ENCODE measurements at regions not wholly inside any gene's neighbourhood (a gene's known extent, or its start where the extent isn't known, plus 50 kb on each side); places are given as distances from the start of the nearest gene placed in this dataset.

GRCh38 chr3:147191795-147192385 is 214.5 kb downstream of the ZIC4 start:
- 81 to 82% methylated on average over 2 of the region's 2 CpGs for WGBS, 2 experiments (ENCODE audit: low coverage in 1 of 2, low lambda C conversion rate in 2 of 2, missing lambda C conversion rate in 2 of 2)
- Histone ChIP-seq H3K79me2 (ENCODE audit: insufficient read depth) (no peaks in the 10 kb centered on the region), H3K27me3 (replicated peaks; ENCODE audit: insufficient read depth) (no peaks in the 10 kb centered on the region), H3K9ac (no peak overlapping the region), H3K4me3 (no peak overlapping the region), H3K4me1 (ENCODE audit: insufficient read depth) (peaks cover 16% of the 10 kb centered on the region), H3F3A (ENCODE audit: insufficient read depth) (peaks cover 13% of the 10 kb centered on the region; the same call in 1 of the 2 replicates), H3K9me2 (ENCODE audit: insufficient read depth) (no peaks in the 10 kb centered on the region), H3K4me2 (ENCODE audit: unreplicated experiment) (no peak overlapping the region), H3K27ac (no peak overlapping the region), H2AFZ (peak overlapping the region; percentile 44; the same call in 1 of the 2 replicates), H3K36me3 (ENCODE audit: low read depth) (no peaks in the 10 kb centered on the region), H3K9me3 (ENCODE audit: low read depth) (no peaks in the 10 kb centered on the region), H4K20me1 (ENCODE audit: insufficient read depth) (no peaks in the 10 kb centered on the region)
- in situ Hi-C loops (cut with MboI) = loop anchor here (10.0 kb wide), 1 partner anchor 367 kb away; no protein-coding TSS in a partner anchor
- TF ChIP-seq EZH2 (IDR thresholded peaks at IDR 0.05; ENCODE audit: insufficient read depth, poor library complexity, severe bottlenecking) = no peak
- no peak for TF ChIP-seq EZH2phosphoT487 (IDR thresholded peaks at IDR 0.05; ENCODE audit: insufficient read depth, low read depth)
- DNase-seq = peak; percentile 68

GRCh38 chr3:147189016-147189415 is 217.3 kb downstream of the ZIC4 start:
- Histone ChIP-seq H3K36me3 (ENCODE audit: low read depth) (no peaks in the 10 kb centered on the region), H3K79me2 (ENCODE audit: insufficient read depth) (no peaks in the 10 kb centered on the region), H4K20me1 (ENCODE audit: insufficient read depth) (no peaks in the 10 kb centered on the region), H2AFZ (peak overlapping the region; percentile 54), H3K4me1 (ENCODE audit: insufficient read depth) (peaks cover 7% of the 10 kb centered on the region; the same call in 1 of the 2 replicates), H3K27me3 (replicated peaks; ENCODE audit: insufficient read depth) (no peaks in the 10 kb centered on the region), H3F3A (ENCODE audit: insufficient read depth) (peaks cover 8% of the 10 kb centered on the region; the same call in 1 of the 2 replicates), H3K9ac (no peak overlapping the region), H3K4me2 (ENCODE audit: unreplicated experiment) (no peak overlapping the region), H3K27ac (no peak overlapping the region), H3K9me2 (ENCODE audit: insufficient read depth) (no peaks in the 10 kb centered on the region), H3K4me3 (no peak overlapping the region), H3K9me3 (ENCODE audit: low read depth) (no peaks in the 10 kb centered on the region)
- TF ChIP-seq EZH2phosphoT487 (IDR thresholded peaks at IDR 0.05; ENCODE audit: insufficient read depth, low read depth) (no peak), EZH2 (IDR thresholded peaks at IDR 0.05; ENCODE audit: insufficient read depth, poor library complexity, severe bottlenecking) (no peak)
- 35 to 44% methylated on average over 3 of the region's 3 CpGs for WGBS, 2 experiments (ENCODE audit: low coverage in 1 of 2, low lambda C conversion rate in 2 of 2, missing lambda C conversion rate in 2 of 2)
- DNase-seq = peak; percentile 19
- in situ Hi-C loops (cut with MboI) = loop anchor here (10.0 kb wide), 1 partner anchor 534 kb away; no protein-coding TSS in a partner anchor

- DNase-seq = no peak
- H3K4me2 ChIP-seq (ENCODE audit: unreplicated experiment) = no peak overlapping the region
- H3F3A ChIP-seq (ENCODE audit: insufficient read depth) = peaks cover 8% of the 10 kb centered on the region; the same call in 1 of the 2 replicates
- H3K27me3 ChIP-seq (replicated peaks; ENCODE audit: insufficient read depth) = no peaks in the 10 kb centered on the region
- H2AFZ ChIP-seq = no peak overlapping the region
- peaks cover 7% of the 10 kb centered on the region; the same call in 1 of the 2 replicates for H3K4me1 ChIP-seq (ENCODE audit: insufficient read depth)
- no peak overlapping the region for H3K9ac ChIP-seq
- no peak overlapping the region for H3K27ac ChIP-seq
- no peaks in the 10 kb centered on the region for H3K9me3 ChIP-seq (ENCODE audit: low read depth)
- no peaks in the 10 kb centered on the region for H3K9me2 ChIP-seq (ENCODE audit: insufficient read depth)
- no peak for TF ChIP-seq EZH2phosphoT487 (IDR thresholded peaks at IDR 0.05; ENCODE audit: insufficient read depth, low read depth)
- no peak for TF ChIP-seq EZH2 (IDR thresholded peaks at IDR 0.05; ENCODE audit: insufficient read depth, poor library complexity, severe bottlenecking)
- 72 to 84% methylated on average over 3 of the region's 3 CpGs for WGBS, 2 experiments (ENCODE audit: low coverage in 1 of 2, low lambda C conversion rate in 2 of 2, missing lambda C conversion rate in 2 of 2)
- no peaks in the 10 kb centered on the region for H4K20me1 ChIP-seq (ENCODE audit: insufficient read depth)
- H3K36me3 ChIP-seq (ENCODE audit: low read depth) = no peaks in the 10 kb centered on the region
- H3K4me3 ChIP-seq = no peak overlapping the region
- in situ Hi-C loops (cut with MboI) = loop anchor here (10.0 kb wide), 1 partner anchor 533 kb away; no protein-coding TSS in a partner anchor
- H3K79me2 ChIP-seq (ENCODE audit: insufficient read depth) = no peaks in the 10 kb centered on the region
Measured at GRCh38 chr3:147187687-147188086, 218.7 kb downstream of the ZIC4 start.

GRCh38 chr3:147185781-147186180 is 220.6 kb downstream of the ZIC4 start:
- no peak overlapping the region for H3K4me2 ChIP-seq (ENCODE audit: unreplicated experiment)
- no peak overlapping the region for H2AFZ ChIP-seq
- peaks cover 8% of the 10 kb centered on the region; the same call in 1 of the 2 replicates for H3F3A ChIP-seq (ENCODE audit: insufficient read depth)
- H3K27ac ChIP-seq = no peak overlapping the region
- H3K36me3 ChIP-seq (ENCODE audit: low read depth) = no peaks in the 10 kb centered on the region
- H3K9me2 ChIP-seq (ENCODE audit: insufficient read depth) = no peaks in the 10 kb centered on the region; the same call in 1 of the 2 replicates
- no peaks in the 10 kb centered on the region for H3K79me2 ChIP-seq (ENCODE audit: insufficient read depth)
- no peaks in the 10 kb centered on the region for H4K20me1 ChIP-seq (ENCODE audit: insufficient read depth)
- H3K9ac ChIP-seq = no peak overlapping the region
- no peaks in the 10 kb centered on the region for H3K9me3 ChIP-seq (ENCODE audit: low read depth)
- DNase-seq = no peak
- peaks cover 7% of the 10 kb centered on the region; the same call in 1 of the 2 replicates for H3K4me1 ChIP-seq (ENCODE audit: insufficient read depth)
- no peaks in the 10 kb centered on the region for H3K27me3 ChIP-seq (replicated peaks; ENCODE audit: insufficient read depth)
- no peak overlapping the region for H3K4me3 ChIP-seq
- in situ Hi-C loops (cut with MboI) = loop anchor here (10.0 kb wide), 1 partner anchor 531 kb away; no protein-coding TSS in a partner anchor
- TF ChIP-seq EZH2phosphoT487 (IDR thresholded peaks at IDR 0.05; ENCODE audit: insufficient read depth, low read depth) (no peak), EZH2 (IDR thresholded peaks at IDR 0.05; ENCODE audit: insufficient read depth, poor library complexity, severe bottlenecking) (no peak)
